Fibroblast of mammary gland (primary cell): ENCODE measurements at regions not wholly inside any gene's neighbourhood (a gene's known extent, or its start where the extent isn't known, plus 50 kb on each side); places are given as distances from the start of the nearest gene placed in this dataset.
"Not testable (repeated sequence)": the region's sequence is repeated elsewhere in the genome, so short reads cannot be mapped to it uniquely, and the experiment has no call there.

Source experiments
- DNase-seq: peaks from one replicate; pipeline ENCODE4 v3.0.0-alpha.2; 2010; ENCODE audit warnings: low read depth
- H3K4me3 ChIP-seq: 2 replicates; pipeline ENCODE4 v1.5.1; 2011; ENCODE audit warnings: low read depth, mild to moderate bottlenecking, low read length, moderate library complexity; ENCODE audit not compliant: control insufficient read depth
- TF ChIP-seq, protein P1 (sequence below): conservative IDR thresholded peaks from 2 replicates; pipeline ENCODE4 v1.5.1; 2011; ENCODE audit warnings: low read depth, low read length, inconsistent platforms; ENCODE audit not compliant: control insufficient read depth, insufficient read depth

DNA sequence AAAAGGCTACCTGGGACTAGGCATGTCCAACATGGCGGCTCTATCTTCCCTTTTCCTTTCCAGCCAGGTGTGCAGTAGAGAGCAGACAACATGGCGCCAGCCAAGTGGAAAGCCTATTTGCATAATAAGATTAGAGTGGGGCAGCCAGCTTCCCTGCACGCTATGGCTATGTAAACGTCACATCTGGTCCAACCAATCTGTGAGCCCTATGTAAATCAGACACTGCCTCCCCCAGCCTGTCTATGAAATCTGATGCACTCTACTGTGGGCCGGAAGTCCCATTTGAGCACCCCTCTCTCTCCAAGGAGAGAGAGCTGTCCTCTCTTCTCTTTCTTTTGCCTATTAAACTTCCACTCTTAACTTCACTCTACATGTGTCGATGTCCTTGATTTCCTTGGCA lies 984.9 kb upstream of the AUTS2 start:
- H3K4me3 ChIP-seq, result no peak overlapping the region
- TF ChIP-seq, protein P1, sequence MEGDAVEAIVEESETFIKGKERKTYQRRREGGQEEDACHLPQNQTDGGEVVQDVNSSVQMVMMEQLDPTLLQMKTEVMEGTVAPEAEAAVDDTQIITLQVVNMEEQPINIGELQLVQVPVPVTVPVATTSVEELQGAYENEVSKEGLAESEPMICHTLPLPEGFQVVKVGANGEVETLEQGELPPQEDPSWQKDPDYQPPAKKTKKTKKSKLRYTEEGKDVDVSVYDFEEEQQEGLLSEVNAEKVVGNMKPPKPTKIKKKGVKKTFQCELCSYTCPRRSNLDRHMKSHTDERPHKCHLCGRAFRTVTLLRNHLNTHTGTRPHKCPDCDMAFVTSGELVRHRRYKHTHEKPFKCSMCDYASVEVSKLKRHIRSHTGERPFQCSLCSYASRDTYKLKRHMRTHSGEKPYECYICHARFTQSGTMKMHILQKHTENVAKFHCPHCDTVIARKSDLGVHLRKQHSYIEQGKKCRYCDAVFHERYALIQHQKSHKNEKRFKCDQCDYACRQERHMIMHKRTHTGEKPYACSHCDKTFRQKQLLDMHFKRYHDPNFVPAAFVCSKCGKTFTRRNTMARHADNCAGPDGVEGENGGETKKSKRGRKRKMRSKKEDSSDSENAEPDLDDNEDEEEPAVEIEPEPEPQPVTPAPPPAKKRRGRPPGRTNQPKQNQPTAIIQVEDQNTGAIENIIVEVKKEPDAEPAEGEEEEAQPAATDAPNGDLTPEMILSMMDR, result no peak
- no peak for DNase-seq

- DNase-seq, result no peak
- H3K4me3 ChIP-seq, result no peak overlapping the region
- TF ChIP-seq, protein P1, result no peak
Measured at GRCh38 chr7:68613897-68614296, 984.4 kb upstream of the AUTS2 start.

GRCh38 chr7:68619526-68619925 lies 978.7 kb upstream of the AUTS2 start:
- no peak for DNase-seq
- H3K4me3 ChIP-seq, result no peak overlapping the region
- TF ChIP-seq, protein P1, result no peak

DNA sequence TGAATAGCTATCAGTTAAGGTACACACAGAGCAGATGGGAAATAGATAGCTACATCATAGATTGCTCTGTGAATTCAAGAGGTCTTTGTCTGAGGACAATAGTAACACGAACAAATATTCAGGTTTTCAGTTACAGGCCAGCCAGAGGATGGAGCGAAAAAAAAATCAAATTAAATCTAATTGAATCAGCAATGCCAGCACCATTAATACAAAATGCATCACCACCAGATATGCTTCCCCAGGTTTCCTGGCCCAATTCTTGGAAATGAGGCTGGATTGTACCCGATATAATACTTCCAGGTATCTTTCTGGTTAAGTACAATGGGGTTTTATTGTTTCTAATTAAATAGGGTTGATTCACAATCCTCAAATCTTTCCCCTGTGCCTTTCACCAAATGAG lies 975.8 kb upstream of the AUTS2 start:
- TF ChIP-seq, protein P1, result no peak
- H3K4me3 ChIP-seq, result no peak overlapping the region
- no peak for DNase-seq

DNA sequence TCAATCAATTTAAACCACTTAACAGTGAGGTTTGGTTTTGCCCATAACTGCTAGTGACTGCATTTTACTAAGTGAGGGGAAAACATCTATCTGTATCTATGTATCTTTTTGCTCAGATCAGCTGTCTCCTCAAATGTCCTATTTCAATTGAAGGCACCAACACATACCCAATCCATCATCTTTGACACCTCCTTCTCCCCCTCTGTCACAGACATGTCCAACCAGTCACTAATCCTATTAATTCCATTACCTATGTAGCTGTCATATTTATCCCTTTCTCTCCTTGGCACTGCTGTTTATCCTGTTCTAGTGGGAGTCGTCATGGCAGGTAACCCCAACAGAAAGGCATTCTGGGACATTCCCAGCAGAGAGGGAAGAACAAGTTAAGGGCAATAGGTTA lies 975.2 kb upstream of the AUTS2 start:
- TF ChIP-seq, protein P1, result no peak
- DNase-seq, result no peak
- H3K4me3 ChIP-seq, result no peak overlapping the region

GRCh38 chr7:68627247-68627864 lies 970.9 kb upstream of the AUTS2 start:
- DNase-seq, result no peak
- H3K4me3 ChIP-seq, result no peak overlapping the region
- TF ChIP-seq, protein P1, result no peak

GRCh38 chr7:68630914-68631313 lies 967.4 kb upstream of the AUTS2 start:
- not testable (repeated sequence) for DNase-seq, H3K4me3 ChIP-seq
